Heart left ventricle (tissue), 16 donors: ENCODE measurements at regions not wholly inside any gene's neighbourhood (a gene's known extent, or its start where the extent isn't known, plus 50 kb on each side); places are given as distances from the start of the nearest gene placed in this dataset.

Source experiments
- ATAC-seq, 4 donors: fragments of 200-7000 bp; cut with Tn5 transposase; one replicate each; pipeline ENCODE4 v1.9.1; 2020 to 2022; ENCODE audit warnings: moderate library complexity in 4 of 4, mild to moderate bottlenecking in 3 of 4, moderate number of reproducible peaks in 1 of 4
- DNase-seq, 5 donors: peaks; one replicate each; pipeline ENCODE4 v3.0.0-alpha.2; 2020
- H3K27ac ChIP-seq, 12 donors: fragments of 200-600 bp; sonication (generic) in 4 of 12; one replicate each; pipeline versions ENCODE4 v1.5.0 to v1.8.0; 2016 to 2022; ENCODE audit warnings: mild to moderate bottlenecking in 2 of 12
- H3K27me3 ChIP-seq, 9 donors: fragments of 200-600 bp; sonication (generic) in 2 of 9; one replicate each; pipeline versions ENCODE4 v1.5.1 to v1.8.0; 2016 to 2022; ENCODE audit warnings: mild to moderate bottlenecking in 3 of 9
- H3K36me3 ChIP-seq, 9 donors: fragments of 200-600 bp; sonication (generic) in 2 of 9; one replicate each; pipeline versions ENCODE4 v1.5.0 to v1.8.0; 2018 to 2022; ENCODE audit warnings: mild to moderate bottlenecking in 2 of 9
- H3K4me1 ChIP-seq, 12 donors: fragments of 200-600 bp; sonication (generic) in 4 of 12; one replicate each; pipeline versions ENCODE4 v1.5.0 to v1.8.0; 2016 to 2022; ENCODE audit warnings: mild to moderate bottlenecking in 3 of 12
- H3K4me3 ChIP-seq, 12 donors: fragments of 200-600 bp; sonication (generic) in 4 of 12; one replicate each; pipeline versions ENCODE4 v1.5.0 to v1.8.0; 2017 to 2022; ENCODE audit warnings: mild to moderate bottlenecking in 9 of 12, moderate library complexity in 4 of 12
- H3K9me3 ChIP-seq, 12 donors: fragments of 200-600 bp; sonication (generic) in 4 of 12; one replicate each; pipeline versions ENCODE4 v1.5.0 to v1.8.0; 2016 to 2022; ENCODE audit warnings: mild to moderate bottlenecking in 1 of 12
- POLR2A ChIP-seq, 2 donors: fragments of 450-650 bp; IDR thresholded peaks; one replicate each; pipeline ENCODE4 v1.6.1; 2017; ENCODE audit warnings: antibody characterized with exemption in 2 of 2, mild to moderate bottlenecking in 2 of 2, moderate library complexity in 2 of 2
- WGBS, 4 donors: extraction: QIAGEN DNeasy Blood & Tissue Kit in 2 of 4; methylation state at CpG; one replicate each; pipeline versions ENCODE4 v1.1.5 to v1.1.7; 2013 to 2018; 5-methylcytosine and 5-hydroxymethylcytosine counted together
- intact Hi-C, 10 donors: fragments of 100-400 bp; cut with DNase I; formaldehyde crosslinking; loops; one replicate each; pipeline versions ENCODE4 v1.11.1 to v1.14.2; 2022
- TF ChIP-seq, protein P1 (sequence below), 12 donors: fragments of 200-600 bp; sonication (generic) in 4 of 12; IDR thresholded peaks; one replicate each; pipeline versions ENCODE4 v1.5.0 to v1.8.0; 2018 to 2022; ENCODE audit warnings: antibody characterized with exemption in 12 of 12, mild to moderate bottlenecking in 5 of 12
- donor health status: ischemic (EF 13 %, LVEDD 7.1; RV severe dilation, severe dysfunction).
- donor health status: healthy with polysubstance abuse.
- donor health status: DM: no; HTN: yes; CAD: no.
- donor health status: DM: no; HTN: no; CAD: no.
- donor health status: ischemic (EF 25% LVEDD 6.9; RV normal size, moderate dysfunction).
- donor health status: ischemic (EF 25% LVEDD 5.7; RV mildly dilated, moderate dysfunction).
- donor health status: healthy.
- donor health status: DM: yes; HTN: yes; CAD: no.
- donor health status: ischemic (EF 35%, LVEDD 5.7; RV mildly dilated, moderate dysfunction).
- donor health status: nonischemic (EF 11% LVEDD 7.7; RV severe dilation, severe dysfunction).
- donor health status: DM: yes; HTN: yes; CAD: no.
- donor health status: PGD.
- donor health status: ischemic (EF 29% LVEDD 5.4; RV normal size, mild dysfunction).
- donor health status: nonischemic (EF 23%, LVEDD 6.1; RV moderate dilation, normal function).

- intact Hi-C loops, result no loop called here
- TF ChIP-seq, protein P1, sequence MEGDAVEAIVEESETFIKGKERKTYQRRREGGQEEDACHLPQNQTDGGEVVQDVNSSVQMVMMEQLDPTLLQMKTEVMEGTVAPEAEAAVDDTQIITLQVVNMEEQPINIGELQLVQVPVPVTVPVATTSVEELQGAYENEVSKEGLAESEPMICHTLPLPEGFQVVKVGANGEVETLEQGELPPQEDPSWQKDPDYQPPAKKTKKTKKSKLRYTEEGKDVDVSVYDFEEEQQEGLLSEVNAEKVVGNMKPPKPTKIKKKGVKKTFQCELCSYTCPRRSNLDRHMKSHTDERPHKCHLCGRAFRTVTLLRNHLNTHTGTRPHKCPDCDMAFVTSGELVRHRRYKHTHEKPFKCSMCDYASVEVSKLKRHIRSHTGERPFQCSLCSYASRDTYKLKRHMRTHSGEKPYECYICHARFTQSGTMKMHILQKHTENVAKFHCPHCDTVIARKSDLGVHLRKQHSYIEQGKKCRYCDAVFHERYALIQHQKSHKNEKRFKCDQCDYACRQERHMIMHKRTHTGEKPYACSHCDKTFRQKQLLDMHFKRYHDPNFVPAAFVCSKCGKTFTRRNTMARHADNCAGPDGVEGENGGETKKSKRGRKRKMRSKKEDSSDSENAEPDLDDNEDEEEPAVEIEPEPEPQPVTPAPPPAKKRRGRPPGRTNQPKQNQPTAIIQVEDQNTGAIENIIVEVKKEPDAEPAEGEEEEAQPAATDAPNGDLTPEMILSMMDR (IDR thresholded peaks at IDR 0.05), result no peak
- no peak for TF ChIP-seq POLR2A (IDR thresholded peaks at IDR 0.05)
- Histone ChIP-seq H3K27ac (no peak overlapping the region), H3K9me3 (no peaks in the 10 kb centered on the region), H3K4me3 (no peak overlapping the region), H3K36me3 (no peaks in the 10 kb centered on the region), H3K27me3 (no peaks in the 10 kb centered on the region), H3K4me1 (peaks cover 0 to 12% (median 0%) of the 10 kb centered on the region in 12 donors)
- WGBS, 4 donors, result 28 to 42% (median 37%) methylated on average over 4 of the region's 4 CpGs
- no peak for ATAC-seq
- no peak for DNase-seq
Observed at GRCh38 chr4:160498211-160498610, 1395.3 kb downstream of the RAPGEF2 start.

DNA sequence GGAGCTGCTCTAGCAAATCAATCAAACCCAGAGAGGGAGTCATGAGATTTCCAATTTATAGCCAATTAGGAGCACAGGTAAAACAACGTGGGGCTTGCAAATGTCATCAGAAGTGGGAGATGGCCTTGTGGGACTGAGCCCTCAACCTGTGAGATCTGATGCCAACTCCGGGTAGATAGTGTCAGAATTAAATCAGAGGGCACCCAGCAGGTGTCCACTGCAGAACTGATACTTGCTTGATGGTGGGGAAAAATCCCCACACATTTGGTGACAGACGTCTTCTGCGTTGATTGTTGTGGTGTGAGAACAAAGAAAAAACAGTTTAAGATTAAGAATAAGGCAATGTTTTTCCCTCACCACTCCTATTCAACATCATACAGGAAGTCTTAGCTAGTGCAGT, 1402.8 kb downstream of the RAPGEF2 start:
- DNase-seq, result no peak
- Histone ChIP-seq H3K36me3 (no peaks in the 10 kb centered on the region), H3K4me3 (no peak overlapping the region), H3K4me1 (no peaks in the 10 kb centered on the region), H3K9me3 (no peaks in the 10 kb centered on the region), H3K27ac (no peak overlapping the region), H3K27me3 (no peaks in the 10 kb centered on the region)
- no peak for ATAC-seq
- WGBS, 4 donors, result 55 to 64% (median 63%) methylated on average over 4 of the region's 4 CpGs
- intact Hi-C loops, result no loop called here
- TF ChIP-seq, protein P1 (IDR thresholded peaks at IDR 0.05), result no peak
- TF ChIP-seq POLR2A (IDR thresholded peaks at IDR 0.05), result no peak

DNA sequence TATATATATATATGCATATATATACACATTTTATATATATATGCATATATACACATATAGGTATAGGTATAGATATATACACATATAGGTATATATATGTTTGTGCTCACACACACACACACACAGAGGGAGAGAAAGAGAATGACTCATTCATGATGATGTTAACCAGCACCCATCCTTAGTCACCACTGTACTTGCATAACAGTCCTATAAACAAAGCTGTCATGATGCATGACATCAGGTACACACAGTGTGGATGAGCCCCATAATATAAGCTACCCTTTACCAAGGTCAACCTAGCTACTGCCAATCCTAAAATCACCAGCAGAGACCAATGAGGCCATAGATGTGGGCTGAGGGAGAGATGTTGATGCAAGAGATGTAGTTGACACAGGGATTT, 1408.0 kb downstream of the RAPGEF2 start:
- Histone ChIP-seq H3K27ac (no peak overlapping the region), H3K27me3 (no peaks in the 10 kb centered on the region), H3K9me3 (no peaks in the 10 kb centered on the region), H3K36me3 (no peaks in the 10 kb centered on the region), H3K4me3 (no peak overlapping the region), H3K4me1 (no peaks in the 10 kb centered on the region)
- no peak for TF ChIP-seq POLR2A (IDR thresholded peaks at IDR 0.05)
- TF ChIP-seq, protein P1 (IDR thresholded peaks at IDR 0.05), result no peak
- DNase-seq, result no peak
- ATAC-seq, result no peak
- intact Hi-C loops, result no loop called here

DNA sequence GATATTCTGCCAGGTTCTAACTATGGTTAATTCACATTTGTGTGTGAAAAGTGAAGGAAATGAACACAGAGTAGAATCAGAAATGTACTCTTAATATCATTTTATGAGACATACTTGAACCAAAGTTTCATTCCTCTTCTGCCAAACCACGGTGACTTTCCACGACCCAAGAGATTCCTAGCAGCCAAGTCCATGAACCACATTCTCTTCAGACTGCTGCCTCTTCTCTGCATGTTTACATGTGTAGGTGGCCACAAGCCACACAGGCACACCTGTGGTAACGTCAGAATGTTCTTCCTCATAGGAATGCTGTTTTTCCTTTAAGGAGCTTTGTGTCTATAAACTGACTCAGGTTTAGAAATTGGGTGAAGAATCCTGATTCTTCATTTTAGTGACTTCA, 1411.2 kb downstream of the RAPGEF2 start:
- Histone ChIP-seq H3K4me3 (no peak overlapping the region), H3K9me3 (peaks cover 0 to 4% (median 0%) of the 10 kb centered on the region in 12 donors), H3K27ac (no peak overlapping the region), H3K27me3 (no peaks in the 10 kb centered on the region), H3K4me1 (no peaks in the 10 kb centered on the region), H3K36me3 (no peaks in the 10 kb centered on the region)
- no peak for ATAC-seq
- TF ChIP-seq POLR2A (IDR thresholded peaks at IDR 0.05), result no peak
- TF ChIP-seq, protein P1 (IDR thresholded peaks at IDR 0.05), result no peak
- intact Hi-C loops, result no loop called here
- DNase-seq, result no peak
- WGBS, 4 donors, result 67 to 74% (median 70%) methylated on average over 3 of the region's 3 CpGs
